Natural killer cell (primary cell): ENCODE measurements at regions not wholly inside any gene's neighbourhood (a gene's known extent, or its start where the extent isn't known, plus 50 kb on each side); places are given as distances from the start of the nearest gene placed in this dataset.

ENCODE experiments used
- ATAC-seq, 3 donors: fragments of 150-1000 bp in 2 of 3; fragments of 200-7000 bp in 1 of 3; cut with Tn5 transposase; 1 replicate in 1 of 3; 2 replicates in 2 of 3; pipeline ENCODE4 v1.10.0; 2021; ENCODE audit warnings: mild to moderate bottlenecking in 2 of 3, moderate library complexity in 2 of 3
- DNase-seq, 2 donors: peaks; one replicate each; pipeline versions ENCODE4 v3.0.0 to v3.0.0-alpha.2; 2013 to 2021; ENCODE audit warnings: mixed read lengths in 1 of 2
- H3K27ac ChIP-seq: one replicate; pipeline ENCODE4 v1.5.1; 2013; ENCODE audit warnings: mild to moderate bottlenecking, low read length
- H3K27me3 ChIP-seq: one replicate; pipeline ENCODE4 v1.6.1; 2013; ENCODE audit warnings: low read length; ENCODE audit not compliant: control insufficient read depth, insufficient read depth
- H3K36me3 ChIP-seq: one replicate; pipeline ENCODE4 v1.6.1; 2013; ENCODE audit warnings: low read length; ENCODE audit not compliant: control insufficient read depth, insufficient read depth
- H3K4me1 ChIP-seq: one replicate; pipeline ENCODE4 v1.6.1; 2013; ENCODE audit warnings: low read length; ENCODE audit not compliant: control insufficient read depth, insufficient read depth
- H3K4me3 ChIP-seq: one replicate; pipeline ENCODE4 v1.5.1; 2013; ENCODE audit warnings: low read length
- H3K9me3 ChIP-seq: one replicate; pipeline ENCODE4 v1.6.1; 2013; ENCODE audit warnings: low read length; ENCODE audit not compliant: control insufficient read depth, insufficient read depth
- H3K27ac Mint-ChIP-seq, 2 donors: one replicate each; pipeline ENCODE4 v1.8.0; 2022; ENCODE audit warnings: mild to moderate bottlenecking in 2 of 2, mixed read lengths in 2 of 2, moderate library complexity in 1 of 2
- H3K27me3 Mint-ChIP-seq, 2 donors: one replicate each; pipeline ENCODE4 v1.8.0; 2022; ENCODE audit warnings: low read depth in 2 of 2, mixed read lengths in 2 of 2
- H3K36me3 Mint-ChIP-seq: one replicate; pipeline ENCODE4 v1.8.0; 2022; ENCODE audit warnings: mixed read lengths
- H3K4me1 Mint-ChIP-seq, 2 donors: one replicate each; pipeline ENCODE4 v1.8.0; 2022; ENCODE audit warnings: mixed read lengths in 2 of 2
- H3K4me3 Mint-ChIP-seq: one replicate; pipeline ENCODE4 v1.8.0; 2022; ENCODE audit warnings: mild to moderate bottlenecking, moderate library complexity, mixed read lengths
- H3K9me3 Mint-ChIP-seq, 2 donors: one replicate each; pipeline ENCODE4 v1.8.0; 2022; ENCODE audit warnings: mixed read lengths in 2 of 2
- CTCF ChIP-seq: fragments of 200-600 bp; IDR thresholded peaks from one replicate; pipeline ENCODE4 v1.8.0; 2022; ENCODE audit warnings: antibody characterized with exemption
- WGBS: methylation state at CpG from one replicate; pipeline ENCODE4 v1.1.7; 2013; ENCODE audit warnings: missing lambda C conversion rate; ENCODE audit not compliant: insufficient coverage; 5-methylcytosine and 5-hydroxymethylcytosine counted together
- intact Hi-C: fragments of 100-400 bp; cut with micrococcal nuclease; formaldehyde crosslinking; loops from one replicate; pipeline ENCODE4 v1.14.2; 2022

GRCh38 chr3:187507905-187508304 is 139.7 kb downstream of the RTP4 start:
- Mint-ChIP-seq H3K4me3 (no peak overlapping the region), H3K4me1 (no peaks in the 10 kb centered on the region), H3K27me3 (peaks cover 2 to 34% of the 10 kb centered on the region in 2 donors), H3K27ac (no peak overlapping the region), H3K9me3 (no peaks in the 10 kb centered on the region), H3K36me3 (no peaks in the 10 kb centered on the region)
- 82% methylated on average over 3 of the region's 5 CpGs for WGBS
- Histone ChIP-seq H3K4me1 (no peaks in the 10 kb centered on the region), H3K27ac (no peak overlapping the region), H3K36me3 (no peaks in the 10 kb centered on the region), H3K4me3 (no peak overlapping the region), H3K27me3 (no peaks in the 10 kb centered on the region), H3K9me3 (peaks cover 7% of the 10 kb centered on the region)
- ATAC-seq, result no peak
- no peak for TF ChIP-seq CTCF
- no peak for DNase-seq
- intact Hi-C loops, result no loop called here

- Histone ChIP-seq H3K27me3 (no peaks in the 10 kb centered on the region), H3K9me3 (peaks cover 3% of the 10 kb centered on the region), H3K4me3 (no peak overlapping the region), H3K27ac (no peak overlapping the region), H3K4me1 (no peaks in the 10 kb centered on the region), H3K36me3 (no peaks in the 10 kb centered on the region)
- no peak overlapping the region for H3K4me3 Mint-ChIP-seq
- H3K9me3 Mint-ChIP-seq, result no peaks in the 10 kb centered on the region
- intact Hi-C loops, result no loop called here
- DNase-seq (no peak), ATAC-seq (no peak)
- peaks cover 2 to 34% of the 10 kb centered on the region in 2 donors for H3K27me3 Mint-ChIP-seq
- H3K4me1 Mint-ChIP-seq, result no peaks in the 10 kb centered on the region
- no peak for TF ChIP-seq CTCF
- no peaks in the 10 kb centered on the region for H3K36me3 Mint-ChIP-seq
- 100% methylated on average over 1 of the region's 1 CpG for WGBS
- H3K27ac Mint-ChIP-seq, result no peak overlapping the region
These were observed 139.1 kb downstream of the RTP4 start for GRCh38 chr3:187507266-187507665.

GRCh38 chr3:187504435-187504834 is 136.2 kb downstream of the RTP4 start:
- Mint-ChIP-seq H3K27me3 (peaks cover 2 to 34% of the 10 kb centered on the region in 2 donors), H3K36me3 (no peaks in the 10 kb centered on the region), H3K4me1 (no peaks in the 10 kb centered on the region), H3K27ac (no peak overlapping the region), H3K4me3 (no peak overlapping the region), H3K9me3 (no peaks in the 10 kb centered on the region)
- H3K4me1 ChIP-seq, result no peaks in the 10 kb centered on the region
- no peak for TF ChIP-seq CTCF
- intact Hi-C loops, result no loop called here
- H3K9me3 ChIP-seq, result no peaks in the 10 kb centered on the region
- DNase-seq (no peak), ATAC-seq (no peak)
- WGBS, result no CpG with 5 or more reads among the region's 3 CpGs
- H3K36me3 ChIP-seq, result no peaks in the 10 kb centered on the region
- H3K4me3 ChIP-seq, result no peak overlapping the region
- H3K27ac ChIP-seq, result no peak overlapping the region
- no peaks in the 10 kb centered on the region for H3K27me3 ChIP-seq

- H3K4me1 ChIP-seq, result no peaks in the 10 kb centered on the region
- H3K27me3 Mint-ChIP-seq, result peaks cover 13 to 20% of the 10 kb centered on the region in 2 donors
- no peak for TF ChIP-seq CTCF
These were observed 130.1 kb downstream of the RTP4 start for GRCh38 chr3:187498211-187498724.

More at GRCh38 chr3:187498211-187498724, 130.1 kb downstream of the RTP4 start:
- Mint-ChIP-seq H3K9me3 (no peaks in the 10 kb centered on the region), H3K27ac (no peak overlapping the region), H3K4me3 (no peak overlapping the region), H3K36me3 (no peaks in the 10 kb centered on the region), H3K4me1 (no peaks in the 10 kb centered on the region)
- intact Hi-C loops, result no loop called here
- Histone ChIP-seq H3K36me3 (no peaks in the 10 kb centered on the region), H3K4me3 (no peak overlapping the region), H3K27ac (no peak overlapping the region), H3K27me3 (no peaks in the 10 kb centered on the region), H3K9me3 (no peaks in the 10 kb centered on the region)
- no peak for ATAC-seq
- WGBS, result 91% methylated on average over 3 of the region's 3 CpGs
- no peak for DNase-seq
